ENCODE measurements at regions not wholly inside any gene's neighbourhood (a gene's known extent, or its start where the extent isn't known, plus 50 kb on each side); places are given as distances from the start of the nearest gene placed in this dataset.

GRCh38 chr21:24910591-24910990 lies 696.7 kb downstream of the MRPL39 start:
- DNase-seq (ENCODE audit: low spot score) (no peak), FAIRE-seq (no peak)

GRCh38 chr21:24903994-24904635 lies 703.2 kb downstream of the MRPL39 start:
- FAIRE-seq (no peak), DNase-seq (ENCODE audit: low spot score) (no peak)

DNA sequence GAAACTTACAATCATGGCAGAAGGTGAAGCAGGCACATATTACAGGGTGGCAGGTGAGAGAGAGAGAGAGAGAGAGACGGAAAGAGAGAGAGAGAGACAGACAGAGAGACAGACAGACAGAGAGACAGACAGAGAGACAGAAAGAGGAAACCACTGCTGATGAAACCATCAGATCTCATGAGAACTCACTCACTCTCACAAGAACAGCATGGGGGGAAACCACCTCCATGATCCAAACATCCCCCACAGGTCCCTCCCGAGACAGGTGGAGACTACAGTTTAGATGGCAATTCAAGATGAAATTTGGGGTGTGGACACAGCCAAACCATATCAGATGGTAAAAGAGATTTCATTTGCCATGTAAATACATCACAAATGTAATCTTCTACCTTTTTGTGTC lies 708.1 kb downstream of the MRPL39 start:
- FAIRE-seq = no peak
- DNase-seq (ENCODE audit: low spot score) = no peak

DNA sequence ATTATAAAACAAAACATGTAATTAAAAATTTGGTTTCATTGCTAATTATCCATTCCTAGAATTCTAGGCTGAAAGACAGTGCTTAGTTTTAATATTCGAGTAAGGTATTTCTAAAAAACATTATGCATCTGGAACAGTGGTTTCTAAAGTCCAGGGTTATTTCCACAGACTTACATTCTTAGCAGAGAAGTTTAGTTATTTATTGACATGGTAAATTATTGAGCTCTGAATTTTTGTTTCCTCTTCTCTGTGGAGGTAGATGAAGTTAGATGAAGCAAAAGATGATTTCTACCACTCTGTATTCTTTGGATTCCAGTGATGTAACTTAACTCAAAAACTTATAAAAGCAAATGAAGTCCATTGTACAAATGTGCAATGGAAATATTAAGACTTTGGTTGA lies 709.4 kb downstream of the MRPL39 start:
- DNase-seq (ENCODE audit: low spot score) (no peak), FAIRE-seq (peak; percentile 15)

GRCh38 chr21:24896735-24897124 lies 710.6 kb downstream of the MRPL39 start:
- FAIRE-seq = no peak
- DNase-seq (ENCODE audit: low spot score) = no peak

DNA sequence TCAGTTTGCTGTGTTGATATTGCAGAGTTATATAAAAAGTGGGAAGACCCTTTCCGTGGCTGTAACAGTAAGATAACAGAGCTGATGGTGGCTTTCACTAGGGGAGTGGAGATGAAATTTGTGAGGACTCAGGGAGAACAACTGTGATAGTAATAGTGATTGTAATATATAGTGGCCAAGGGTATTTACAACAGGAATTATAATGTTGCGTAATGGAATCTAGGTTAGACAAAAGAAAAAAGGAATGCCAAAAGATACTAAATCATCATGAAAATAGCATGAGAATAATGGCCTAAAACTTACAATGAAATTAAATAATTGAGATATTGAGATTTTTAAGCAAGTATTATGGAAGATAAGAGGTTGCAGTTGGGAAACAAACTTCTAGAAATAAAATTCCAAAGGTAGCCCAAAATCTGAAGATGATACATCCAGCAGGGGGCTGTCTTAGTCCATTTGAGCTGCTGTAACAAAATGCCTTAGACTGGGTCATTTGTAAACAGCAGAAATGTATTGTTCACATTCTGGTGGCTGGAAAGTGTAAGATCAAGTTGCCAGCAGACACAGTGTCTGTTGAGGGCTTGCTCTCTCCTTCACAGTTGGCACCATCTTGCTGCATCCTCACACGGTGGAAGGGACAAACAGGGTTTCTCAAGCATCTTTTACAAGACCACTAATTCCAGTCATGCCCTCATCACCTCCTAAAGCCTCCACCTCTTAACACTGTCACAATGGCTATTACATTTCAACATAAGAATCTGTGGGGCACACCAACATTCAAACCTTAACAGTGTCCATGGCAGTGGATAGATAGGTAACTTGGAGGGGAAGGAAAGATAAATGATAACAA lies 711.2 kb downstream of the MRPL39 start:
- DNase-seq (ENCODE audit: low spot score) (peak; percentile 14), FAIRE-seq (peak; percentile 52)

GRCh38 chr21:24894324-24894723 lies 713.0 kb downstream of the MRPL39 start:
- DNase-seq (ENCODE audit: low spot score) (no peak), FAIRE-seq (no peak)

- FAIRE-seq = no peak
- no peak for DNase-seq (ENCODE audit: low spot score)
These were observed 717.3 kb downstream of the MRPL39 start for GRCh38 chr21:24890021-24890420.

GRCh38 chr21:24881506-24881905 lies 725.8 kb downstream of the MRPL39 start:
- DNase-seq (ENCODE audit: low spot score) (no peak), FAIRE-seq (no peak)

DNA sequence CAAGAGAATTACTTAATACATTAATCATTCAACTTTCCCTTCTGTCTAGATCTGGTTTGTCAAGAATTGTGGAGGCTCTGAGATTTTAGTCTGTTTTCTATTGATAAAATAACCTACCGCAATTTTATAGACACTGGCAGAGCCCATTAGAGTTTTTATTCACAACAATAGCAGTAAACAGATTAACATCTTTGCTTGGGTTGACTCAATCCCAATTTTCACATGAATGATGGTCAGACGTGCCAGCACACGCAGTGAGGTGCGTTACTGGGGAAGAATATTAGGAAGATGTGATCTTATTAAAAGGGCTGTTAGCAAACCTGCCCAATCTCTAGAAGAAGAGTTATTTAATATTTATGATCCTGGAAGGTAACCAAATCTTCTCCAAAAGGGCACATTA lies 736.6 kb downstream of the MRPL39 start:
- FAIRE-seq = no peak

GRCh38 chr21:24869862-24870261 lies 737.4 kb downstream of the MRPL39 start:
- DNase-seq (ENCODE audit: low spot score) = no peak
- FAIRE-seq = no peak

More for the DNA sequence above, 736.6 kb downstream of the MRPL39 start:
- DNase-seq (ENCODE audit: low spot score) = no peak

DNA sequence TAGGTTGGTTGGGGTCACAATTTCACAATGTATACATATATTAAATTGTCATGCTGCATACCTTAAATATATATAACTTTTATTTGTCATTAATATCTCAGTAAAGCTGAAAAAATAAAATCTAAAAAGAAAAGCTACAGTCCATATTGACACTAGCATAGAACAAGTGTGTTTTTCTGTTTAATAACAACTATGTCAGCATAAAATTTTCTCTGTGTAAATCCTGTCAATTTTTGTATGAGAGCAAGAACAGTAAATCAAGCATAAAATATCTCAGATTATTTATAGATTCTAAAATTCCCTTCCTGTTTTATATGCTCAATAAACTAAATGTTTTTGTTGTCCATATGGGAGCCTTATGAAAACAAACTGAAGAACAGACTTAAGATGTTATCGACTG lies 739.2 kb downstream of the MRPL39 start:
- FAIRE-seq (no peak), DNase-seq (ENCODE audit: low spot score) (no peak)

- DNase-seq (ENCODE audit: low spot score) (no peak), FAIRE-seq (no peak)
These were observed 745.8 kb downstream of the MRPL39 start for GRCh38 chr21:24861471-24861870.

DNA sequence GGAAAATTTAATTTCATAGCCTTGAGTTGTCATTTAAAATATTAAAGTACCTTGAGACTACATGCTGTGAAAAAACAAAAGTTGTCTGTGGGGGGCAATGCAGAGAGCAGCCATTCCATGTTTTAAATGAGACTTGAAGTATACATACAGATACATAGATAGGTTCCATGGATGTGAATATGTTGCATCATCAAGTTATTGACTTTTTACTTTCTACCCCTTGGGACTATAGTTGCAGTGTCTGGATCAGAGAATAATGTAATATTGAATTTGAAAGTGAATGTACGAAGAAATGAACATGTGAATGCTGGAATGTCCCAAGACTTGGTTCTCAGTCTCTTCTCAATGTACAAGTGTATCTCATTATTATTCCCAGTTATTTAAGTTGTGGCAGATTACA lies 751.0 kb downstream of the MRPL39 start:
- DNase-seq (ENCODE audit: low spot score) (no peak), FAIRE-seq (no peak)

DNA sequence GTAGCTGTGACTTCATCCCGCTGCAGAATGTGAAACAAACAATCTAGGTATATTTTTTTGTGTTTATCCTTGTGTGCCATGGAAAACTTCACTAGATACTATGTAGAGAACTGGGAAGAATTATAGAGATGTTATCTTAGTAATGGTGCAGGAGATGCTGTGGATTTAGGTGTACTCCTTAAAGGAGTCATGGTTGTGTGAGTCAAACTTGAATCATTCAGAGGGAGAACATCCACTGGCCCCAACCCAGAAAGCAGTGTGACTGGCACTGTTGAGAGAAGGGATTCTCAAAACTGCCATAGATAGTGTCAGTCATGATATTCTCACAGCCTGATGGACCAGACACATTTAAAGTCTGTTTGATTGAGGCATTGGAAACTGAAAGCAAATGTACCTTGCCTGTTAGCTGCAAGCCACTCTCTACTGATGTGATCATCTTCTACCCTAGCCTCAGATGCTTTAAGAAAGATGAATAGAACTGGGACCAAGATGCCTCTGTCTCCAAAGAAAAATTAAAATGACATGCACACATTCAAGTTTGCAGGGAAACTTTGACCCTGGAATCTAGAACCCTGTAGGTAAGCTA lies 754.6 kb downstream of the MRPL39 start:
- no peak for DNase-seq (ENCODE audit: low spot score)
- no peak for FAIRE-seq

DNA sequence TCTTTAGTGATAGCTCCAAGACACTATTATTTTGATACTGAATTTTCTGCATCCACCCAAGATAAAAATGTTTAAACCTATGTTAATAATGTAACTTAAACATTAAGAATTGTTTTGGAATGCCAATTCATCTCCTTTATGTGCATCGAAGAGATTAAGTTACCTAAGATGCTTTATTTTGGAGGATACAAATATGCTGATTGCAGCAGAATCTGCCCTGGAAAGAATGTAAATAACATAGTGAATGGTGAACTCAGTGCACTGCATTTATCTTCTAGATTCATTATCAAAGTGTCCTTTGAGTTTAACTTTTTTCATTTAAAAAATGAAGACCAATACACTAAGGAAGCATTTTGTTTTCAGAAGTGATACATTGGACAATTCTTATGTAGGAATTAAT lies 757.2 kb downstream of the MRPL39 start:
- no peak for DNase-seq (ENCODE audit: low spot score)
- no peak for FAIRE-seq

GRCh38 chr21:24844671-24845070 lies 762.6 kb downstream of the MRPL39 start:
- FAIRE-seq (no peak), DNase-seq (ENCODE audit: low spot score) (no peak)

DNA sequence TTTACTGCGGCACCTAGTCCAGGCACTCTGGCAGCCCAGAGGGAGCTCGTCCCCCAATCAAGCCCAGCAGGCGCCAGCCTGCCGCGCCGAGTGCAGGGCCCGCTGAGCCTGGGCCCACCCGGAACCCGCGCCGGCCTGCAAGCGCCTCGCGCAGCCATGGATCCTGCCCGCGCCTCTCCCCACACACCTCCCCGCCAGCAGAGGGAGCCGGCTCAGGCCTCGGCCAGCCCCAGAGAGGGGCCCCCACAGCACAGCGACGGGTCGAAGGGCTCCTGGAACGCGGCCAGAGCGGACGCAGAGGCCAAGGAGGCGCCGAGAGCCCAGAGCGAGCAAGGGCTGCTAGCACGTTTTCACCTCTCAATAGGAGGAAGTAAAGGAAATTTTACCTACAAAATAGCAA lies 767.0 kb downstream of the MRPL39 start:
- FAIRE-seq (no peak), DNase-seq (ENCODE audit: low spot score) (no peak)

- no peak for DNase-seq (ENCODE audit: low spot score)
- no peak for FAIRE-seq
These were observed 774.3 kb downstream of the MRPL39 start for GRCh38 chr21:24832961-24833360.

- DNase-seq (ENCODE audit: low spot score) = no peak
- no peak for FAIRE-seq
These were observed 777.9 kb downstream of the MRPL39 start for GRCh38 chr21:24829397-24829796.

- no peak for DNase-seq (ENCODE audit: low spot score)
These were observed 780.5 kb downstream of the MRPL39 start for GRCh38 chr21:24826822-24827221.

GRCh38 chr21:24825348-24825747 lies 781.9 kb downstream of the MRPL39 start:
- DNase-seq (ENCODE audit: low spot score) = no peak
- FAIRE-seq = no peak

More at GRCh38 chr21:24826822-24827221, 780.5 kb downstream of the MRPL39 start:
- FAIRE-seq = no peak

GRCh38 chr21:24824209-24824608 lies 783.1 kb downstream of the MRPL39 start:
- FAIRE-seq = no peak
- no peak for DNase-seq (ENCODE audit: low spot score)

Data from RCC 7860 (cell line).